ENCODE measurements at regions not wholly inside any gene's neighbourhood (a gene's known extent, or its start where the extent isn't known, plus 50 kb on each side); places are given as distances from the start of the nearest gene placed in this dataset.

GRCh38 chr12:41981013-41981412 is 163.7 kb downstream of the GXYLT1 start:
- no peak for DNase-seq

GRCh38 chr12:41980390-41980789 is 164.3 kb downstream of the GXYLT1 start:
- DNase-seq = no peak

- no peak for DNase-seq
These were observed 165.1 kb downstream of the GXYLT1 start for GRCh38 chr12:41979574-41979973.

GRCh38 chr12:41972598-41972997 is 172.1 kb downstream of the GXYLT1 start:
- no peak for DNase-seq

- no peak for DNase-seq
These were observed 172.5 kb downstream of the GXYLT1 start for GRCh38 chr12:41972196-41972595.

GRCh38 chr12:41970744-41971143 is 173.9 kb downstream of the GXYLT1 start:
- no peak for DNase-seq

- no peak for DNase-seq
These were observed 176.1 kb downstream of the GXYLT1 start for GRCh38 chr12:41968599-41968998.

GRCh38 chr12:41967668-41968500 is 176.8 kb downstream of the GXYLT1 start:
- DNase-seq = no peak

GRCh38 chr12:41966916-41967315 is 177.8 kb downstream of the GXYLT1 start:
- no peak for DNase-seq

- no peak for DNase-seq
These were observed 178.7 kb downstream of the GXYLT1 start for GRCh38 chr12:41966001-41966400.

- no peak for DNase-seq
These were observed 181.3 kb downstream of the GXYLT1 start for GRCh38 chr12:41963398-41963797.

- DNase-seq = no peak
These were observed 182.5 kb downstream of the GXYLT1 start for GRCh38 chr12:41962171-41962572.

- DNase-seq = no peak
These were observed 185.4 kb downstream of the GXYLT1 start for GRCh38 chr12:41959271-41959670.

- no peak for DNase-seq
These were observed 188.3 kb downstream of the GXYLT1 start for GRCh38 chr12:41956353-41956752.

- no peak for DNase-seq
These were observed 194.2 kb downstream of the GXYLT1 start for GRCh38 chr12:41950455-41950854.

- no peak for DNase-seq
These were observed 198.6 kb downstream of the GXYLT1 start for GRCh38 chr12:41946106-41946505.

- DNase-seq = peak; percentile 46
These were observed 200.5 kb downstream of the GXYLT1 start for GRCh38 chr12:41944216-41944615.

- DNase-seq = no peak
These were observed 201.0 kb downstream of the GXYLT1 start for GRCh38 chr12:41943671-41944070.

- DNase-seq = no peak
These were observed 202.3 kb downstream of the GXYLT1 start for GRCh38 chr12:41942354-41942753.

GRCh38 chr12:41941079-41941478 is 203.6 kb downstream of the GXYLT1 start:
- DNase-seq = no peak

GRCh38 chr12:41940571-41940970 is 204.1 kb downstream of the GXYLT1 start:
- DNase-seq = no peak

GRCh38 chr12:41936333-41936732 is 208.3 kb downstream of the GXYLT1 start:
- no peak for DNase-seq

- DNase-seq = no peak
These were observed 208.8 kb downstream of the GXYLT1 start for GRCh38 chr12:41935911-41936310.

- peak; percentile 43 for DNase-seq
These were observed 212.1 kb downstream of the GXYLT1 start for GRCh38 chr12:41932470-41932991.
